ENCODE measurements at regions not wholly inside any gene's neighbourhood (a gene's known extent, or its start where the extent isn't known, plus 50 kb on each side); places are given as distances from the start of the nearest gene placed in this dataset.

DNA sequence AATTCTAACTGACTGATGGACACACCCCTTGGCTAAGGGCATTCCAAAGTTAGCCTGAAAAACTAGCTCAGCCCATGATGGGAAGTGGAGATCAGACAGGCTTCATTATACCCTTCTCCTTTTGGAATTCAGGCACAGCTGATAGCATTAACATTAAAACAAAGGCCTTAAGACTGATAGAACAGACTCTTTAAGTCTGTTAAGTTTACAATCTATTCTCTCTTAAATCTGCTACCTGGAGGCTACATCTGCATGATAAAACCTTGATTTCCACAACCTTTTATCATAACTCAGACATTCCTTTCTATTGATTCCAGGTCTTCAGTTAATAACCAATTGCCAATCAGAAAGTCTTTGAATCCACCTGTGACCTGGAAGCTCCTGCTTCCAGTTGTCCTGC is 281.4 kb downstream of the TUSC1 start:
- no peak for TF ChIP-seq EZH2phosphoT487 (IDR thresholded peaks at IDR 0.05; ENCODE audit: low read depth)
- TF ChIP-seq, protein P1, sequence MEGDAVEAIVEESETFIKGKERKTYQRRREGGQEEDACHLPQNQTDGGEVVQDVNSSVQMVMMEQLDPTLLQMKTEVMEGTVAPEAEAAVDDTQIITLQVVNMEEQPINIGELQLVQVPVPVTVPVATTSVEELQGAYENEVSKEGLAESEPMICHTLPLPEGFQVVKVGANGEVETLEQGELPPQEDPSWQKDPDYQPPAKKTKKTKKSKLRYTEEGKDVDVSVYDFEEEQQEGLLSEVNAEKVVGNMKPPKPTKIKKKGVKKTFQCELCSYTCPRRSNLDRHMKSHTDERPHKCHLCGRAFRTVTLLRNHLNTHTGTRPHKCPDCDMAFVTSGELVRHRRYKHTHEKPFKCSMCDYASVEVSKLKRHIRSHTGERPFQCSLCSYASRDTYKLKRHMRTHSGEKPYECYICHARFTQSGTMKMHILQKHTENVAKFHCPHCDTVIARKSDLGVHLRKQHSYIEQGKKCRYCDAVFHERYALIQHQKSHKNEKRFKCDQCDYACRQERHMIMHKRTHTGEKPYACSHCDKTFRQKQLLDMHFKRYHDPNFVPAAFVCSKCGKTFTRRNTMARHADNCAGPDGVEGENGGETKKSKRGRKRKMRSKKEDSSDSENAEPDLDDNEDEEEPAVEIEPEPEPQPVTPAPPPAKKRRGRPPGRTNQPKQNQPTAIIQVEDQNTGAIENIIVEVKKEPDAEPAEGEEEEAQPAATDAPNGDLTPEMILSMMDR (IDR thresholded peaks at IDR 0.05; ENCODE audit: low read depth, low read length): no peak

All from OCI-LY3 (cell line).